GM12875 (cell line): ENCODE measurements at regions not wholly inside any gene's neighbourhood (a gene's known extent, or its start where the extent isn't known, plus 50 kb on each side); places are given as distances from the start of the nearest gene placed in this dataset.

ENCODE experiments used
- H3K4me3 ChIP-seq: one replicate; pipeline ENCODE4 v1.5.1; 2011; ENCODE audit warnings: low read depth, low read length, control low read depth
- CTCF ChIP-seq: IDR thresholded peaks from 2 replicates; pipeline ENCODE4 v1.5.1; 2011; ENCODE audit warnings: low read depth, mild to moderate bottlenecking, control low read depth, inconsistent platforms, low read length, moderate library complexity, borderline replicate concordance; ENCODE audit not compliant: insufficient read depth

GRCh38 chr5:102611312-102611711 is 112.5 kb upstream of the SLCO6A1 start:
- no peak overlapping the region for H3K4me3 ChIP-seq
- TF ChIP-seq CTCF: no peak

GRCh38 chr5:102613661-102614060 is 114.9 kb upstream of the SLCO6A1 start:
- TF ChIP-seq CTCF: no peak

GRCh38 chr5:102617191-102618187 is 118.7 kb upstream of the SLCO6A1 start:
- TF ChIP-seq CTCF: no peak

More at GRCh38 chr5:102613661-102614060, 114.9 kb upstream of the SLCO6A1 start:
- no peak overlapping the region for H3K4me3 ChIP-seq

GRCh38 chr5:102622262-102622661 is 123.5 kb upstream of the SLCO6A1 start:
- H3K4me3 ChIP-seq: no peak overlapping the region
- TF ChIP-seq CTCF: no peak

More at GRCh38 chr5:102617191-102618187, 118.7 kb upstream of the SLCO6A1 start:
- no peak overlapping the region for H3K4me3 ChIP-seq

- no peak for TF ChIP-seq CTCF
- no peak overlapping the region for H3K4me3 ChIP-seq
Measured at GRCh38 chr5:102623329-102624065, 124.7 kb upstream of the SLCO6A1 start.

- H3K4me3 ChIP-seq: no peak overlapping the region
- no peak for TF ChIP-seq CTCF
Measured at GRCh38 chr5:102624405-102624804, 125.6 kb upstream of the SLCO6A1 start.
